H9 (cell line): ENCODE measurements at regions not wholly inside any gene's neighbourhood (a gene's known extent, or its start where the extent isn't known, plus 50 kb on each side); places are given as distances from the start of the nearest gene placed in this dataset.

Experiments
- DNase-seq: peaks from one replicate; pipeline ENCODE4 v3.0.0-alpha.2; 2017
- H2AFZ ChIP-seq: one replicate; pipeline ENCODE4 v1.6.1; 2013; ENCODE audit warnings: mild to moderate bottlenecking, low read length, control low read depth, moderate library complexity
- H2AK5ac ChIP-seq: 2 replicates; pipeline ENCODE4 v1.6.1; 2013; ENCODE audit warnings: low read length, control low read depth, mixed read lengths; ENCODE audit not compliant: insufficient read length
- H2BK120ac ChIP-seq: one replicate; pipeline ENCODE4 v1.6.1; 2013; ENCODE audit warnings: low read depth, mild to moderate bottlenecking, low read length, control low read depth, inconsistent platforms; ENCODE audit not compliant: poor library complexity, severe bottlenecking
- H2BK12ac ChIP-seq: 2 replicates; pipeline ENCODE4 v1.6.1; 2013; ENCODE audit warnings: low read length, control low read depth, mixed read lengths, low read depth; ENCODE audit not compliant: insufficient read length
- H2BK15ac ChIP-seq: 2 replicates; pipeline ENCODE4 v1.6.1; 2013; ENCODE audit warnings: low read depth, low read length, control low read depth
- H2BK20ac ChIP-seq: one replicate; pipeline ENCODE4 v1.6.1; 2013; ENCODE audit warnings: low read depth, mild to moderate bottlenecking, low read length, control low read depth, inconsistent platforms; ENCODE audit not compliant: poor library complexity, severe bottlenecking
- H2BK5ac ChIP-seq: 2 replicates; pipeline ENCODE4 v1.6.1; 2013; ENCODE audit warnings: low read length, control low read depth, mixed read lengths; ENCODE audit not compliant: insufficient read length
- H3K14ac ChIP-seq: 2 replicates; pipeline ENCODE4 v1.6.1; 2013; ENCODE audit warnings: low read length, control low read depth; ENCODE audit not compliant: insufficient read depth
- H3K18ac ChIP-seq: 2 replicates; pipeline ENCODE4 v1.6.1; 2013; ENCODE audit warnings: low read depth, mild to moderate bottlenecking, mixed read lengths, low read length, control low read depth; ENCODE audit not compliant: insufficient read length
- H3K23ac ChIP-seq: 2 replicates; pipeline ENCODE4 v1.6.1; 2013; ENCODE audit warnings: low read length, control low read depth, mixed read lengths, low read depth; ENCODE audit not compliant: insufficient read length
- H3K23me2 ChIP-seq: 2 replicates; pipeline ENCODE4 v1.6.1; 2013; ENCODE audit warnings: low read depth, mild to moderate bottlenecking, mixed read lengths, low read length, control low read depth; ENCODE audit not compliant: insufficient read length, poor library complexity, severe bottlenecking
- H3K27ac ChIP-seq: 2 replicates; pipeline ENCODE4 v1.5.1; 2013; ENCODE audit warnings: low read length, control low read depth, mixed read lengths, low read depth; ENCODE audit not compliant: insufficient read length
- H3K27me3 ChIP-seq: 2 replicates; pipeline ENCODE4 v1.6.1; 2013; ENCODE audit warnings: low read length, control low read depth, inconsistent platforms; ENCODE audit not compliant: insufficient read depth
- H3K4ac ChIP-seq: 2 replicates; pipeline ENCODE4 v1.6.1; 2013; ENCODE audit warnings: low read depth, mild to moderate bottlenecking, control low read depth, inconsistent platforms, low read length, moderate library complexity
- H3K4me1 ChIP-seq: 2 replicates; pipeline ENCODE4 v1.6.1; 2013; ENCODE audit warnings: low read length, control low read depth, inconsistent platforms; ENCODE audit not compliant: insufficient read depth
- H3K4me2 ChIP-seq: 2 replicates; pipeline ENCODE4 v1.6.1; 2013; ENCODE audit warnings: low read length, control low read depth, mixed read lengths; ENCODE audit not compliant: insufficient read length, insufficient read depth
- H3K56ac ChIP-seq: 2 replicates; pipeline ENCODE4 v1.6.1; 2013; ENCODE audit warnings: low read depth, mild to moderate bottlenecking, mixed read lengths, low read length, control low read depth; ENCODE audit not compliant: insufficient read length
- H3K79me1 ChIP-seq: 2 replicates; pipeline ENCODE4 v1.6.1; 2013; ENCODE audit warnings: low read depth, mild to moderate bottlenecking, moderate library complexity, low read length, control low read depth, inconsistent platforms; ENCODE audit not compliant: insufficient read depth, poor library complexity, severe bottlenecking
- H3K79me2 ChIP-seq: 2 replicates; pipeline ENCODE4 v1.6.1; 2013; ENCODE audit warnings: low read length, control low read depth, inconsistent platforms; ENCODE audit not compliant: insufficient read depth
- H3K9ac ChIP-seq: 2 replicates; pipeline ENCODE4 v1.6.1; 2013; ENCODE audit warnings: low read length, control low read depth, mixed read lengths; ENCODE audit not compliant: insufficient read length; ENCODE audit errors: extremely low read depth
- H3K9me3 ChIP-seq: one replicate; pipeline ENCODE4 v1.6.1; 2013; ENCODE audit warnings: low read depth, low read length, inconsistent platforms; ENCODE audit not compliant: control insufficient read depth
- H3T11ph ChIP-seq: one replicate; pipeline ENCODE4 v1.6.1; 2013; ENCODE audit warnings: mild to moderate bottlenecking, low read length, control low read depth, inconsistent platforms
- H4K20me1 ChIP-seq: one replicate; pipeline ENCODE4 v1.6.1; 2013; ENCODE audit not compliant: control insufficient read depth, insufficient read length, insufficient read depth
- H4K5ac ChIP-seq: 2 replicates; pipeline ENCODE4 v1.6.1; 2013; ENCODE audit warnings: low read depth, mild to moderate bottlenecking, mixed read lengths, low read length, control low read depth; ENCODE audit not compliant: insufficient read length
- H4K8ac ChIP-seq: replicated peaks from 2 replicates; pipeline ENCODE4 v1.6.1; 2013; ENCODE audit warnings: low read length, control low read depth, mixed read lengths, low read depth; ENCODE audit not compliant: insufficient read length
- H4K91ac ChIP-seq: 2 replicates; pipeline ENCODE4 v1.6.1; 2013; ENCODE audit warnings: low read depth, mild to moderate bottlenecking, moderate library complexity, mixed read lengths, low read length, control low read depth; ENCODE audit not compliant: insufficient read length
- H3K27ac Mint-ChIP-seq, 3 experiments: 2 replicates in 2 of 3; 3 replicates in 1 of 3; pipeline ENCODE4 v1.8.0; 2020 to 2021; ENCODE audit warnings: mixed read lengths in 3 of 3, mild to moderate bottlenecking in 1 of 3, moderate library complexity in 1 of 3
- H3K27me3 Mint-ChIP-seq: 2 replicates; pipeline ENCODE4 v1.8.0; 2021; ENCODE audit warnings: low read depth, mild to moderate bottlenecking, moderate library complexity, mixed read lengths
- H3K36me3 Mint-ChIP-seq, 3 experiments: 2 replicates in 2 of 3; 3 replicates in 1 of 3; pipeline ENCODE4 v1.8.0; 2020 to 2021; ENCODE audit warnings: low read depth in 3 of 3, mixed read lengths in 3 of 3; ENCODE audit not compliant: insufficient read depth in 1 of 3
- H3K4me1 Mint-ChIP-seq, 2 experiments: 2 replicates each; pipeline ENCODE4 v1.8.0; 2020; ENCODE audit warnings: mixed read lengths in 2 of 2
- H3K4me3 Mint-ChIP-seq, 2 experiments: 2 replicates in 1 of 2; 3 replicates in 1 of 2; pipeline ENCODE4 v1.8.0; 2020 to 2021; ENCODE audit warnings: mild to moderate bottlenecking in 2 of 2, mixed read lengths in 2 of 2, moderate library complexity in 1 of 2
- H3K9me3 Mint-ChIP-seq, 2 experiments: 2 replicates in 1 of 2; 3 replicates in 1 of 2; pipeline ENCODE4 v1.8.0; 2020; ENCODE audit warnings: mild to moderate bottlenecking in 2 of 2, mixed read lengths in 2 of 2, moderate library complexity in 1 of 2
- WGBS: extraction: QIAGEN DNeasy Blood & Tissue Kit; methylation state at CpG from one replicate; pipeline ENCODE4 v1.1.7; 2013; ENCODE audit warnings: missing lambda C conversion rate, low lambda C conversion rate, mixed read lengths; ENCODE audit not compliant: insufficient read length; ENCODE audit errors: extremely low coverage; 5-methylcytosine and 5-hydroxymethylcytosine counted together
- TF ChIP-seq, protein P1 (sequence below): fragments of 200-600 bp; sonication (generic); conservative IDR thresholded peaks from 3 replicates; pipeline ENCODE4 v1.8.0; 2021; ENCODE audit warnings: antibody characterized with exemption, mild to moderate bottlenecking

- Histone ChIP-seq H2BK5ac (no peak overlapping the region), H3K79me1 (no peaks in the 10 kb centered on the region), H3K14ac (no peak overlapping the region), H2AFZ (no peak overlapping the region), H3K4me2 (no peak overlapping the region), H4K20me1 (no peaks in the 10 kb centered on the region), H4K8ac (no peak overlapping the region), H3K4me1 (peaks cover 15% of the 10 kb centered on the region; the same call in 1 of the 2 replicates), H3K9ac (no peak overlapping the region), H3K4ac (no peak overlapping the region), H3K79me2 (no peaks in the 10 kb centered on the region), H2AK5ac (no peak overlapping the region), H2BK12ac (no peak overlapping the region), H3K9me3 (no peaks in the 10 kb centered on the region), H3K18ac (no peak overlapping the region), H2BK120ac (no peak overlapping the region), H4K91ac (no peak overlapping the region), H4K5ac (no peak overlapping the region), H3K27ac (no peak overlapping the region), H3K27me3 (no peaks in the 10 kb centered on the region), H3K23ac (no peak overlapping the region), H3K23me2 (no peaks in the 10 kb centered on the region), H2BK15ac (no peak overlapping the region), H3K56ac (no peak overlapping the region), H3T11ph (no peak overlapping the region), H2BK20ac (no peak overlapping the region)
- peaks cover 1% of the 10 kb centered on the region; the same call in 1 of the 2 replicates for H3K27me3 Mint-ChIP-seq
- TF ChIP-seq, protein P1, sequence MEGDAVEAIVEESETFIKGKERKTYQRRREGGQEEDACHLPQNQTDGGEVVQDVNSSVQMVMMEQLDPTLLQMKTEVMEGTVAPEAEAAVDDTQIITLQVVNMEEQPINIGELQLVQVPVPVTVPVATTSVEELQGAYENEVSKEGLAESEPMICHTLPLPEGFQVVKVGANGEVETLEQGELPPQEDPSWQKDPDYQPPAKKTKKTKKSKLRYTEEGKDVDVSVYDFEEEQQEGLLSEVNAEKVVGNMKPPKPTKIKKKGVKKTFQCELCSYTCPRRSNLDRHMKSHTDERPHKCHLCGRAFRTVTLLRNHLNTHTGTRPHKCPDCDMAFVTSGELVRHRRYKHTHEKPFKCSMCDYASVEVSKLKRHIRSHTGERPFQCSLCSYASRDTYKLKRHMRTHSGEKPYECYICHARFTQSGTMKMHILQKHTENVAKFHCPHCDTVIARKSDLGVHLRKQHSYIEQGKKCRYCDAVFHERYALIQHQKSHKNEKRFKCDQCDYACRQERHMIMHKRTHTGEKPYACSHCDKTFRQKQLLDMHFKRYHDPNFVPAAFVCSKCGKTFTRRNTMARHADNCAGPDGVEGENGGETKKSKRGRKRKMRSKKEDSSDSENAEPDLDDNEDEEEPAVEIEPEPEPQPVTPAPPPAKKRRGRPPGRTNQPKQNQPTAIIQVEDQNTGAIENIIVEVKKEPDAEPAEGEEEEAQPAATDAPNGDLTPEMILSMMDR = no peak
- peaks cover 0 to 28% (median 2%) of the 10 kb centered on the region in 3 experiments; a peak in 4 of 7 replicates for H3K36me3 Mint-ChIP-seq
- 0 out of 7 replicates have a peak overlapping the region, but pooled peaks of 1 of the 3 experiments have one; percentile 14 for H3K27ac Mint-ChIP-seq
- DNase-seq = no peak
- H3K9me3 Mint-ChIP-seq = no peaks in the 10 kb centered on the region
- H3K4me3 Mint-ChIP-seq = no peak overlapping the region
- no CpG with 5 or more reads among the region's 9 CpGs for WGBS
- H3K4me1 Mint-ChIP-seq = peaks cover 44 to 76% of the 10 kb centered on the region in 2 experiments
These were observed 105.2 kb downstream of the TLR5 start for GRCh38 chr1:223037845-223038244.
